ENCODE measurements at regions not wholly inside any gene's neighbourhood (a gene's known extent, or its start where the extent isn't known, plus 50 kb on each side); places are given as distances from the start of the nearest gene placed in this dataset.

- peak in 2 of 3 donors; percentile 17 to 41 for DNase-seq
These were observed 385.6 kb downstream of the GRIN2B start for GRCh38 chr12:13595536-13596443.

GRCh38 chr12:13594731-13595514 is 386.5 kb downstream of the GRIN2B start:
- DNase-seq: no peak

DNA sequence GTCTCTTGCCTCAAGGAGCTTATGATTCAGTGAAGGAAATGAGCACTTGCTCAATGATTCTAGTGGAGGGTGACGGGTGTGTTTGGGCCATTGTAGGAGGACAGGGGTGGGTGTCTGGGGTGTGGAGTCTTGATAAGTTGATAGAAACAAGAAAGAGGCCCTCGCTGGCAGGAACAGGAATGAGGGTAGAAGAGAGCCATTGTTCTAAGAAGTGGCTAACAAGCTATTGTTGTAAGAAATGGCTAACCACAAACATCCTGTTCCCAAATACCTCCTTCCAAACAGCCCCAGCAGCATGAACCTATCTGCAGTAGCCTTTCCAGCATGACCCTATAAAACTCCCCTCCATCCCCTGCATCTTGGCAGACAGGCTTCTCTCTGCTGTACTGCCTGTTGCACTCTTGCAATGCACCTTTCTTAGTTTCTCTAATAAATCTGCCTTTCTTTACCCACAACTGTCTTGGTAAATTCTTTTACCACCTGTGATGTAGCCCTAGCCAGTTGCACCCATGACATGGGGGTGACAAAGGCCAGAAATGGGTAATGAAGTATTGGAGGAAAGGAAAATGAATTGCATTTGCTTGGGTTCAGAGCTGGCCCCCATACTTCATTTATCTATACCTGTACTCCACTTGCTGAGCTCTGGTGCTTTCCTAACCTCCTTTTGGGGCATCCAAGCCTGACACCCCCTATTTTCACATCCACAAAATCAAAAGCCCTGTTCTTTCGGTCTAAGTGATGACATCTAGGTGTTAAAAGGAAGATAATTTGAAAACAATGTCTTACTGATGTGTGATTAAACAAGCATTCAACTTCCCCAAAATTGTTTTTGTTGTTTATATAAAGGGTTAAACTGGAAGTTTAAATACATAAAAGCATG is 389.1 kb downstream of the GRIN2B start:
- DNase-seq: no peak

DNA sequence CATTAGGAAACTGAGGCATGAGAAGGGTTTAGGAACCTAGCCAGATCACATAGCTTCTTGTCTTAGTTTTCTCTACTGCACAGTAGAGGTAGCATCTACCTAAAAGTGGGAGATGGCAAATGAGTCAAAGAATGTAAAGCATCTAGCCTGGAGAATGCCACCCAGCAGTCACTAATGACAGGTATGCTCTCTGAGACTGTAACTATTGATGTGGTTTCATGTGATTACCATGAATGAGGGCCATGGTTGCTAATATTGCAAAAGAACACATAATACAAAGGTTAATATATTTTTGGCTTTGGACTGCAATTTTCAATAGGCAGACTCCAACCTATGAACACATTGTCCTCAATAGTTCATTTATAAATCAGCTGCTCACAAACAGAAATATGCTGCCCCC is 389.9 kb downstream of the GRIN2B start:
- DNase-seq: no peak

DNA sequence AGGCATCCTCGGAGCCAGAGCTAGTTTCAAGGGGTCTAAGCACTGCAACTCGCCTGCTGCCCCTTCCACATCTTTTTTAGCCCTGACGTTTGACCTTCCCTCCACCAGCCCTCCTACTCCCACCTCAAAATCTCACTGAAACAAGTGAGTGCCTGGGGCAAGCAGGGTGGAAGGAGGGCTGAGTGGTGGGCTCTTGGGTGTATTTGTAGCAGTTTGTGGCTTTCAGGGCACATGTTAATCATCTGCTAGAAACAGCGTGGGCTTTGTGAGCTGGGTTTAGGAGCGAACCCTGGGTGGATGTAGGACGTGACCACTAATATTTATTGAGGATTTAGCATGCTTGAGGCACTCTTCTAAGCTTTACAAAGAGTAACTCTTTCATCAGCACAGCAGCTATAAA is 390.3 kb downstream of the GRIN2B start:
- no peak for DNase-seq

DNA sequence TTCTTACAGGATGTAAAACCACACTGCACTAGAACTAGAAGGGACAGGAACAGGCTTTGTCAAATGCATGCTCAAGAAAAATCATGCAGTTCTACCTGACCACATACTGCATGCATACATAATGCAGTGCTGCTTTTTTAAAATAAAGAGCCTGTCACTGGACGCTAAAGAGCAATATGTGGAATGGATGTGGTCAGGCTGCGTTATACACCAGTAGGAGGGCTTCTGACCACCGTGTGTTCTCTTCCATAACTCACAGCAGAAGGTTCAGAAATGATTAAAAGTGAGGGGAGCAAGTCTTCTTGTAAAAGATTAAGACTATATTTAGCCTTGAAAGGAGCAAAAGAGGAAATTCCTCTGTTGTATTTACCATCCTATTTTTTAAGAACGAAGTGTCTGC is 392.0 kb downstream of the EMP1 start:
- DNase-seq: no peak

DNA sequence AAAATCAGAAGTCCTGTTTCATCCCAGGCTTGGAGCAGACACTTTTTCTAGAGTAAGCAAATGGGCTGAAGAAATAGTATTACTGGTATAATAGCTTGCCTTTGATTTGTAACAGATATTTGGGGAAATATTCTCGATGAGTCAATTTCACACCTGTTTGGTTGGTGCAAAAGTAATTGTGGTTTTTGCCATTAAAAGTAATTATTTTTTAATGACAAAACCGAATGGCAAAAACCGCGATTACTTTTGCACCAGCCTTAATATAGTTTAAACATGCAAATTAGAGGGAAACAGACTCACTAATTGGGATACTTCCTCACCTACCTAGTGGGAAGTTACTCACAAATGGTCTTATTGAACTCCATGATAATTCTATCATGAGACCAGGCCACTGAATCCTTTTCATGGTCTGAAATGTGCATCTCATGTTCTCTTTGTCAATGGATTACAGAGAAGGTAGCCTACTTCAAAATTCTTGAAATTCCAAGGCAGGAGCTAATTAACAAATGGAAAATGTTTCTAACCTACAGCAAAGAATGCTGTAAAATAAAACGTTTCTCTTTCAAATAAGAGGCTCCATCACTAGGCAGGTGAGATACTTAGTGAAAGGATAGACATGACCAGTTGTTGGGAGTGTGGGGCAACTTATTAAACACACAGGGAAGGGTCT is 391.3 kb downstream of the EMP1 start:
- no peak for DNase-seq

GRCh38 chr12:13586361-13586760 is 389.8 kb downstream of the EMP1 start:
- no peak for DNase-seq

DNA sequence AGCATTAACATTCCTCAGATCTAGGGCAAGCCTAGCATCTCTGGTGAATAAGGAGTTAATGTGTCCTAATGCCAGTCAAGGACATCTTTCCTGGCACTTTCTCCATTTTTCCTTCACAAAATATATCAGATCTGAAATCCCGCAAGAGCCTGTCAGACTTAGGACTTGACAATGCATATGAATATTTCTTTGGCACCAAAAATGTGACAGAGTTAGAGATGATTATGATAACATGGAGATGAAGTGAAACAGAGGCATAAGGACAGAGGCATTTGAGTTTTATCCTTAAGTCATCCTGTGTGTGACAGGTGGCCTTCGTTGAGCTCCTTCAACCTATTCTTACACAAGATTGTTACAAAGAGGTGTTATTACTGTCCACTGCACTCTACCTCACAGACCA is 388.0 kb downstream of the EMP1 start:
- no peak for DNase-seq

DNA sequence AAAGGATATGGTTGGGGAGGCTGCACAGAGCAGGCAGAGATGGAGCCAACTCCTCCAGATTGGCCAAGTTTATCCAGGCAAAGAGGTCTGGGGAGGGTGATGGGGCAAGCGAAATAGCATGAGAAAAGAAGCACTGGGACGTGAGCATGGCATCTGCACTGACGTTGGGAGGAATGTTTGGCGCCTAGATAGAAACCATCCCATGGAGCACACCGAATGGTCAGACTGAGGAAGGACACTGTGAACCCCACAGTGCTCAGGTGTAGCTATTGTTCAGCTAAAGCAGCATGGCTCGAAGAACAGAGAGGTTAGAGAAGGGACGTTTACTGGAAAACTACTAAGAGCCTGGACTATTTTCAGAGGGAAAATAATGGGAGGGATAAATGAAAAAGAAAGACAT is 387.1 kb downstream of the EMP1 start:
- no peak for DNase-seq

- DNase-seq: no peak
These were observed 385.9 kb downstream of the EMP1 start for GRCh38 chr12:13582421-13582820.

GRCh38 chr12:13581031-13581430 is 384.5 kb downstream of the EMP1 start:
- no peak for DNase-seq

GRCh38 chr12:13580206-13580605 is 383.7 kb downstream of the EMP1 start:
- no peak for DNase-seq

DNA sequence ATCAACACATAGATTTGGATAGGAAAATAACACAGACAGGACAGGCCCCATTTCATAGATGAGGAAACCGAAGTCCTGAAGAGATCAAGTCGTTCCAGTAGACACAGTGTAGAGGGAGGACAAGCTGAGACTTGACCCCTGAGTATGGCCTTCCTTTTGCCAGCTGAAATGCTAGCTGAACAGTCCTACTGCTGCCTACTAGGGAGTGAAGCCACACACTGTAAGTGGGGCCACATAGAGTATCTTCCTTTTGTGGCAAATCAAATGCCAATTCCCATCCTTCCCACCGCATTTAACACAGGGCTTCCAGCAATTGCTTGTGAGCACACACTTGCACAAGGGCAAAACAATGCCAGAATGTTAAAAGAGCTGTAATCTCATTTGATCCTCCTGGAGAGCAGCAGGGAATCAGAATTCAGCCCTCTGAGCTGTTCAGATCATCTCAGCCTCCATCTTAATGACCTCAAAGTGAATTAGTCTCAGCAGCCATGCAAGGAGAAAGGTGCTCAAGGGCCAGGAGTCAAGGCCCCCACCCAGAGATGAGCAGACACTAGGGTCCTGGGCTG is 380.5 kb downstream of the EMP1 start:
- DNase-seq: no peak

GRCh38 chr12:13573698-13574321 is 377.3 kb downstream of the EMP1 start:
- DNase-seq: peak in 1 of 3 donors; percentile 66

- no peak for DNase-seq
These were observed 374.5 kb downstream of the EMP1 start for GRCh38 chr12:13571035-13571434.

DNA sequence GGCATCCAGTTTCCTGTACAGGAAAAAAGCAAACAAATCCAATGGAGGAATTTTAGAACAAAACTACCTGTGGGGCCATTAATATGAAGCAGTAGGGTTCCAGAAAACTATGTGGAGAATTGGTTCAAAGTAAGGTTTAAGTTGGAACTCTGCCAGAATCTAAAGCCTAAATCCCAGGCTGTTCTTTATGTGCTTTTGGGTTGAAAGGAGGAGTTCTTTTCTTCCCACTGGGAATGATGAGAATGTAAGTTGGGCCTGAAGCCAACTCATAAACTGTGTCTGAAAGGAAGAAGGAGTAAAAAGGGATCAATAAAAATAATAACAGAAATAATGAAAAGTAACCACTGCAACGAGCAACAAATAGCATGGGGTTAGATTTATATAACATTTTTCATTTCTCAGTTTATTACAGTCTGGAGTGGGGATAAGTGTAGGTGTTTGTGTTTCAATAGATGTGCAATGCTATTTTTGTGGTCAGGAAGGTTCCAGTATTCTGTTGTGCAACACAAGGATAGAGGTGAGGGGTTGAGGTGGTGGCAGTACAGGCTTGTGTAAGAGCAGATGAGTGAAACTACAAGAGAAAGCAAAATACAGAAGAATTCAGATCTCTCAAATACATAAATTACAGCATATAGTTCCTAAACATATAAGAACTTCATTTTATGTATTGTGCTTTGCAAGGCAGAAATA is 373.6 kb downstream of the EMP1 start:
- DNase-seq: peak in 1 of 3 donors; percentile 10

GRCh38 chr12:13566292-13566691 is 369.8 kb downstream of the EMP1 start:
- peak in 1 of 3 donors; percentile 10 for DNase-seq

DNA sequence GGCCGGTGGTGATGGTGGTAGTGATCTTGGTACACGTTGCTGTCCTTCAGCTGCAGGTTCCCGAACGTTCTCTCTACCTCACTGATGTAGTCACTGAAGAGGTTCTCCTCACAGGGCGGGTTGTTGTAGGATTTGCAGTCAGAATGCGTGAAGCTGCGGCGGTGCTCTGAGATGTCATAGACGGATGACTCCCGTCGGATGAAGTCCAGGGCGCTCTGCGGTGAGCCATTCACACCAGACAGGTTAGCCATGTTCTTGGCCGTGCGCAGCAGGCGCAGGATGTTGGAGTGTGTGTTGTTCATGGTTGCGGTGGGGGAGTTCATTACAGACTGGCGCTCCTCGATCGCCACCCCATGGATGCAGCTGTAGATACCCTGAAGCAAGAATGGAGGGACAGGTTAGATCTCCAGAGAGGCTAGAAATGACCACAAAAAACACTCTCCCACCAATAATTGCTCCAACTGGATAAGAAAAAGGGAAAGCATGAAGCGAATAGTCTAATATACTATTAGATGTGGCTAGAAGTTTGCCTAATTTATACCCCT is 367.8 kb downstream of the EMP1 start:
- no peak for DNase-seq

- DNase-seq: no peak
These were observed 367.2 kb downstream of the EMP1 start for GRCh38 chr12:13563743-13564125.

Data from muscle of back (tissue), 3 donors.